Cardiac fibroblast (primary cell): ENCODE measurements at regions not wholly inside any gene's neighbourhood (a gene's known extent, or its start where the extent isn't known, plus 50 kb on each side); places are given as distances from the start of the nearest gene placed in this dataset.

Experiments used
- DNase-seq, 2 donors: peaks; one replicate each; pipeline versions ENCODE4 v3.0.0 to v3.0.0-alpha.2; 2010; ENCODE audit warnings: low read depth in 2 of 2
- H3K4me3 ChIP-seq, 2 donors: replicated peaks in 1 of 2; 1 replicate in 1 of 2; 2 replicates in 1 of 2; pipeline ENCODE4 v1.5.1; 2011; ENCODE audit warnings: low read depth in 2 of 2, low read length in 2 of 2, mild to moderate bottlenecking in 2 of 2, moderate library complexity in 1 of 2
- TF ChIP-seq, protein P1 (sequence below): IDR thresholded peaks from one replicate; pipeline ENCODE4 v1.5.1; 2011; ENCODE audit warnings: low read depth, mild to moderate bottlenecking, low read length, inconsistent platforms

DNA sequence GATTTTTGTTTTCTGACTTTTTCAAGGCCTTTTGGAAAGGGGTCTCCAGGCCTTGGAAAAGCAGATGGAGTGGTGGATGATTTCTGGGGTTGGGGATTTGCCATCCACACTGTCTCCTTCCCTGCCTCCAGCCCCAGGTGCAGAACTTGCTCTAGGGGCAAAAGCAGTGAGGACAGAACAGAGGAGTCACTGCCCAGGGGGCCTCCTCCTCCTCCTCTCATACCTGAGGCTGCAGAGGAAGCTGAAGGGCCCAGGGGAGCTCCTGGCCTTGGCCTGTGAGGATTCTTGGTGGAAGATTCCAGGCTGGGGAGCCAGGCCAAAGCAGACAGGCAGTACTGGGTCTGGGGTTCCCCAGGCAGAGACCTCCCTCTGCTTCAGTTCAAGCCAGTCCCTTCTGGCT is 52.3 kb upstream of the URI1 start:
- DNase-seq: no peak
- H3K4me3 ChIP-seq: no peak overlapping the region
- TF ChIP-seq, protein P1, sequence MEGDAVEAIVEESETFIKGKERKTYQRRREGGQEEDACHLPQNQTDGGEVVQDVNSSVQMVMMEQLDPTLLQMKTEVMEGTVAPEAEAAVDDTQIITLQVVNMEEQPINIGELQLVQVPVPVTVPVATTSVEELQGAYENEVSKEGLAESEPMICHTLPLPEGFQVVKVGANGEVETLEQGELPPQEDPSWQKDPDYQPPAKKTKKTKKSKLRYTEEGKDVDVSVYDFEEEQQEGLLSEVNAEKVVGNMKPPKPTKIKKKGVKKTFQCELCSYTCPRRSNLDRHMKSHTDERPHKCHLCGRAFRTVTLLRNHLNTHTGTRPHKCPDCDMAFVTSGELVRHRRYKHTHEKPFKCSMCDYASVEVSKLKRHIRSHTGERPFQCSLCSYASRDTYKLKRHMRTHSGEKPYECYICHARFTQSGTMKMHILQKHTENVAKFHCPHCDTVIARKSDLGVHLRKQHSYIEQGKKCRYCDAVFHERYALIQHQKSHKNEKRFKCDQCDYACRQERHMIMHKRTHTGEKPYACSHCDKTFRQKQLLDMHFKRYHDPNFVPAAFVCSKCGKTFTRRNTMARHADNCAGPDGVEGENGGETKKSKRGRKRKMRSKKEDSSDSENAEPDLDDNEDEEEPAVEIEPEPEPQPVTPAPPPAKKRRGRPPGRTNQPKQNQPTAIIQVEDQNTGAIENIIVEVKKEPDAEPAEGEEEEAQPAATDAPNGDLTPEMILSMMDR: no peak

DNA sequence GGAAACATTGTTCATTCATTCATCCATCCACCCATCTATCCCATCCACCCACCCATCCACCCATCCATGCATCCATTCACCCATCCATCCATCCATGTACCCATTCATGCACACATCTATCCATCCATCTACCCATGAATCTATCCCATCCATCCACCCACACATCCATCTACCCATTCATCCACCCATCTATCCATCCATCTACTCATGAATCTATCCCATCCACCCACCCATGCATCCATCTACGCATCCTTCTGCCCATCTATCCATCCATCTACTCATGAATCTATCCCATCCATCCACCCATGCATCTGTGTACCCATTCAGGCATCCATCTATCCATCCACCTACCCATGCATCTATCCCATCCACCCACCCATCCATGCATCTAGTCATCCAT is 51.6 kb upstream of the URI1 start:
- no peak for DNase-seq
- H3K4me3 ChIP-seq: no peak overlapping the region
- TF ChIP-seq, protein P1: no peak
